ENCODE measurements at regions not wholly inside any gene's neighbourhood (a gene's known extent, or its start where the extent isn't known, plus 50 kb on each side); places are given as distances from the start of the nearest gene placed in this dataset.
A peak's percentile ranks its signal among the peaks of the same experiment; 100 is the strongest.

DNA sequence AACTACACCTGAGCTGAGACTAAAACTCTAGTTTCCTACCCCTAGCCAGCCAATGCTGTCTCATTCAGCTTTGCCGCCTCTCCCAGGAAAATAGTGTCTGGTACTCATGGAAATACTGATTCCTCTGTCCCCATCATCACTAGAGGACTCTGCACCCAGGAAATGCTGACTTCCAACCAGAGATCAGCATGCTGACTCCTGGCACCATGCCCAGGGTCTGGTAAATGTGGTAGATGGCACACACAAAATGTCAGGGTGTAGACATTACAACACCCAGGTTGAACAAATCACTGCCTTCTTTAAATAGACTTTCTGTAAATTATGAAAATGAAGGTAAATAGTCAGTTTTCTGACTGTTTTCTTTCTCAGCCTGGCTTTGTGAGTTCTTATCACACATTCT, 307.3 kb upstream of the CHAC2 start:
- DNase-seq = peak; percentile 52 to 72 (median 70)
- Histone ChIP-seq H3K4me1 (no peaks in the 10 kb centered on the region), H3K4me3 (no peak overlapping the region), H3K36me3 (no peaks in the 10 kb centered on the region), H3K9me3 (no peaks in the 10 kb centered on the region), H3K27ac (no peak overlapping the region), H3K27me3 (no peaks in the 10 kb centered on the region)
- intact Hi-C loops (cut with DNase I) = no loop called here
- TF ChIP-seq, protein P1, sequence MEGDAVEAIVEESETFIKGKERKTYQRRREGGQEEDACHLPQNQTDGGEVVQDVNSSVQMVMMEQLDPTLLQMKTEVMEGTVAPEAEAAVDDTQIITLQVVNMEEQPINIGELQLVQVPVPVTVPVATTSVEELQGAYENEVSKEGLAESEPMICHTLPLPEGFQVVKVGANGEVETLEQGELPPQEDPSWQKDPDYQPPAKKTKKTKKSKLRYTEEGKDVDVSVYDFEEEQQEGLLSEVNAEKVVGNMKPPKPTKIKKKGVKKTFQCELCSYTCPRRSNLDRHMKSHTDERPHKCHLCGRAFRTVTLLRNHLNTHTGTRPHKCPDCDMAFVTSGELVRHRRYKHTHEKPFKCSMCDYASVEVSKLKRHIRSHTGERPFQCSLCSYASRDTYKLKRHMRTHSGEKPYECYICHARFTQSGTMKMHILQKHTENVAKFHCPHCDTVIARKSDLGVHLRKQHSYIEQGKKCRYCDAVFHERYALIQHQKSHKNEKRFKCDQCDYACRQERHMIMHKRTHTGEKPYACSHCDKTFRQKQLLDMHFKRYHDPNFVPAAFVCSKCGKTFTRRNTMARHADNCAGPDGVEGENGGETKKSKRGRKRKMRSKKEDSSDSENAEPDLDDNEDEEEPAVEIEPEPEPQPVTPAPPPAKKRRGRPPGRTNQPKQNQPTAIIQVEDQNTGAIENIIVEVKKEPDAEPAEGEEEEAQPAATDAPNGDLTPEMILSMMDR (IDR thresholded peaks at IDR 0.05) = peak in 3 of 4 donors; percentile 4 to 40 (median 13)
- no peak for TF ChIP-seq POLR2A (IDR thresholded peaks at IDR 0.05)
- peak; percentile 58 to 92 (median 78) for ATAC-seq
- 21% methylated on average over 1 of the region's 1 CpG for WGBS (ENCODE audit: insufficient coverage, low coverage, low lambda C conversion rate, missing lambda C conversion rate)

DNA sequence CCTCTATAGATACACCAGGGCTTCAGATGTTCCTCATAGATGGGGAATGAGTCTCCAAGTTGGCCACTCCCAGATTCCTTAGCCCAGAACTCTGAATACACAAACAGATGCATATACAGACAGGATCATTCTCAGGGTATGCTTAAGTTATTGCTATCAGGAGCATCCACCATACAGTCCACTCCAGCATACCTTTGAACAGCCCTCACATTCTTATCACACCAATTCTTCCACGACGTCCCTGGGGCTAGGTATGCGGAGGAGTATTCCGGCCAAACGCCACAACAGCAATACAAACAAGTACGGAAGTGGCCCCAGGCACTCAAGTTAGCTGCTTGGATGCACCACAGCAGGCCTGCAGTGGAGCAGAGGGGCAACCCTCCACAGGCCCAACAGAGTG, 312.5 kb upstream of the CHAC2 start:
- Histone ChIP-seq H3K4me3 (no peak overlapping the region), H3K27ac (no peak overlapping the region), H3K27me3 (no peaks in the 10 kb centered on the region), H3K36me3 (no peaks in the 10 kb centered on the region), H3K9me3 (no peaks in the 10 kb centered on the region), H3K4me1 (peaks cover 0 to 4% (median 0%) of the 10 kb centered on the region in 4 donors)
- intact Hi-C loops (cut with DNase I) = no loop called here
- DNase-seq (no peak), ATAC-seq (no peak)
- whole genome bisulfite sequencing (ENCODE audit: insufficient coverage, low coverage, low lambda C conversion rate, missing lambda C conversion rate) = 78% methylated on average over 6 of the region's 6 CpGs
- no peak for TF ChIP-seq POLR2A (IDR thresholded peaks at IDR 0.05)
- TF ChIP-seq, protein P1 (IDR thresholded peaks at IDR 0.05) = no peak

DNA sequence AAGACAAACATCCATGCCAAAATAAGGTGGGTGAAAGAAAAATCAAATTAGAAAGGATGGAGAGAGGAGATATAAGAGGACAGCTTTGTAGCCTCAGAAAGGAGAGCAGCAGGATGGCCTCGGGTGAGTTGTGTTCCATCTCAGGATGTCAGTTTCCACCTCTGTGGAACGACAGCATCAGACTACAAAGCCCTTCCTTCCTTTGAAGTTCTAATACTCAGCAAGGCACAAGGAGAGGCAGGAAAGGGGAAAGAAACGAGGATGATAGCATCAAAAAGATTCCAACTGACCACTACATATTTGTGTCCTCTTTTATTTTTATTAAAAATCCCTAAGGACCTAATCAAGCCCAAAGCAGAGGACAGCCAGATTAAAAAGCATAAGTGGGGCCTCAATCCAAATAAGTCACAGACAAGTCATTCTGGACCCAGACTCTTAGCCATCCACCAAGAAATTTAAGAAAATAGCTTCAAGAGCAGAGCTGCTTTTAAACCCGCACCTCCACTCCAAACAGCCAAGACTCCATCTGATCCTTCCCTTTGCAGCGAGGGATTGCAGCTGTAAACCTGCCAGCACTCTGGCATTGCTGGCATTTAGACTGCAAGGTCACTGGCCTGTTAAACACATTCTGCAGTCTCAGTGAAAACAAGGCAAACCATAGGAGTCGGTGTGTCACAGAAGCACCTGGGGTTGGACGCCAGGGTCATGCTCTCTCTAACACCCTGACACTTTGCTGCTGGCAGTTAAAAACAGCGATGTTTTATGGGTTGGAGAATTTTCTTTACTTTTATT, 314.5 kb upstream of the CHAC2 start:
- Histone ChIP-seq H3K36me3 (no peaks in the 10 kb centered on the region), H3K4me1 (peaks cover 0 to 4% (median 0%) of the 10 kb centered on the region in 4 donors), H3K27ac (no peak overlapping the region), H3K4me3 (no peak overlapping the region), H3K27me3 (no peaks in the 10 kb centered on the region), H3K9me3 (no peaks in the 10 kb centered on the region)
- TF ChIP-seq POLR2A (IDR thresholded peaks at IDR 0.05) = no peak
- TF ChIP-seq, protein P1 (IDR thresholded peaks at IDR 0.05) = no peak
- peak; percentile 79 to 98 (median 92) for ATAC-seq
- intact Hi-C loops (cut with DNase I) = no loop called here
- WGBS (ENCODE audit: insufficient coverage, low coverage, low lambda C conversion rate, missing lambda C conversion rate) = 22% methylated on average over 8 of the region's 8 CpGs
- peak; percentile 45 to 63 (median 61) for DNase-seq

DNA sequence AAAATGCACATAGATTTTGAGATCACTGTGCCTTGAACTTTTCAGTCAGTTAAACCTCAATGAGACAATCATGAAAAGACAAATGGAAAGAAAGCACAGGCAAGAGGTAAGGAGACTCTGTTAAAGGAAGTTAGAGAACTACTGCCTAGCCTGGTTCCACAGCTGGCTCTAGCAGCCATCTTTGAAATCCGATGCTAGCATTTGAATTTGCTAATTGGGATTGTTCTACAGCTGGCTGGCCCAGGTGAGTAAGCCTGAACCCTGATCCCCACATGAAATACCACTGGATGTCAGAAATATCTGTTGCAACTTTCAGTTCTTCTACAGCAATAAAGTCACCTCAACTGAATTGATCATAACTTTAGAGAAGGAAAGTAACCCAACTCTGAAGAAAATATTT, 315.2 kb upstream of the CHAC2 start:
- DNase-seq = no peak
- no peak overlapping the region for H3K4me3 ChIP-seq
- H3K27me3 ChIP-seq = no peaks in the 10 kb centered on the region
- no peaks in the 10 kb centered on the region for H3K36me3 ChIP-seq
- WGBS (ENCODE audit: insufficient coverage, low coverage, low lambda C conversion rate, missing lambda C conversion rate) = 29% methylated on average over 1 of the region's 1 CpG
- no peak overlapping the region for H3K27ac ChIP-seq
- ATAC-seq = no peak
- TF ChIP-seq, protein P1 (IDR thresholded peaks at IDR 0.05) = no peak
- no peak for TF ChIP-seq POLR2A (IDR thresholded peaks at IDR 0.05)
- intact Hi-C loops (cut with DNase I) = no loop called here
- H3K4me1 ChIP-seq = peaks cover 0 to 4% (median 0%) of the 10 kb centered on the region in 4 donors
- no peaks in the 10 kb centered on the region for H3K9me3 ChIP-seq

Measured in right lobe of liver (tissue), 6 donors.